Mucosa of rectum (tissue), 2 donors: ENCODE measurements at regions not wholly inside any gene's neighbourhood (a gene's known extent, or its start where the extent isn't known, plus 50 kb on each side); places are given as distances from the start of the nearest gene placed in this dataset.

Experiments used
- H3K27ac ChIP-seq, 2 donors: one replicate each; pipeline ENCODE4 v1.7.0; 2013; ENCODE audit warnings: inconsistent platforms in 2 of 2, low read depth in 2 of 2, low read length in 2 of 2
- H3K27me3 ChIP-seq, 2 donors: one replicate each; pipeline ENCODE4 v1.7.0; 2013; ENCODE audit warnings: low read length in 2 of 2; ENCODE audit not compliant: control insufficient read depth in 2 of 2, insufficient read depth in 2 of 2
- H3K36me3 ChIP-seq, 2 donors: one replicate each; pipeline ENCODE4 v1.7.0; 2013; ENCODE audit warnings: low read length in 2 of 2; ENCODE audit not compliant: control insufficient read depth in 2 of 2, insufficient read depth in 2 of 2
- H3K4me1 ChIP-seq, 2 donors: one replicate each; pipeline ENCODE4 v1.7.0; 2013; ENCODE audit warnings: low read length in 2 of 2, mild to moderate bottlenecking in 1 of 2; ENCODE audit not compliant: control insufficient read depth in 2 of 2, insufficient read depth in 2 of 2
- H3K4me3 ChIP-seq, 2 donors: one replicate each; pipeline ENCODE4 v1.7.0; 2013; ENCODE audit warnings: low read length in 2 of 2
- H3K9ac ChIP-seq, 2 donors: one replicate each; pipeline ENCODE4 v1.7.0; 2013; ENCODE audit warnings: low read length in 2 of 2, low read depth in 1 of 2, mild to moderate bottlenecking in 1 of 2
- H3K9me3 ChIP-seq, 2 donors: one replicate each; pipeline ENCODE4 v1.7.0; 2013; ENCODE audit warnings: low read length in 2 of 2; ENCODE audit not compliant: control insufficient read depth in 2 of 2
- donor health status: healthy.
- donor health status: Normal muscosa, but diverticular disease.

GRCh38 chrX:20477836-20478524 lies 211.3 kb upstream of the RPS6KA3 start:
- no peaks in the 10 kb centered on the region for H3K36me3 ChIP-seq
- H3K4me1 ChIP-seq, result peaks cover 0 to 6% of the 10 kb centered on the region in 2 donors
- peak overlapping the region in 1 of 2 donors; percentile 40 for H3K27ac ChIP-seq
- H3K4me3 ChIP-seq, result no peak overlapping the region
- no peaks in the 10 kb centered on the region for H3K27me3 ChIP-seq
- H3K9ac ChIP-seq, result no peak overlapping the region
- no peaks in the 10 kb centered on the region for H3K9me3 ChIP-seq

DNA sequence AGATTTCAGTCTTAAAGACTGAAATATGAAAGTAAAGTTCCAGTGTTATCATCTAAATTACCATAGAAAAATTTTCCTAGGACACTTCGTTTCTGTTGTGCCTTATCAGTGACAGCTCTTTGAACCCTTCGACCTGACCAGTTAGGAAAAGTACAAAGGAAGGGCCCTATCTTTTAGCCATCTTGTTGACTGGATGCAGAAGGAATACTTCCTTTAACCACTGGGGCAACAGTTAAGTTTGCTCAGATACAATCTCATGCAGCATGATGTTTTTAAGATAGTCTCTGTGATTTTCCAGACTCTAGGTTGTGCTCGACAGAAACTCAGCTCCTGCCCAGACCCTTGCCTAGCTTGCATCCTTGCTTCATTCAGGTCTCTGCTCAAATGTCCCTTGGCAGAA lies 210.5 kb upstream of the RPS6KA3 start:
- no peaks in the 10 kb centered on the region for H3K27me3 ChIP-seq
- no peaks in the 10 kb centered on the region for H3K36me3 ChIP-seq
- no peak overlapping the region for H3K27ac ChIP-seq
- H3K4me1 ChIP-seq, result peaks cover 0 to 6% of the 10 kb centered on the region in 2 donors
- H3K9ac ChIP-seq, result no peak overlapping the region
- H3K9me3 ChIP-seq, result no peaks in the 10 kb centered on the region
- H3K4me3 ChIP-seq, result no peak overlapping the region

GRCh38 chrX:20472620-20473258 lies 206.0 kb upstream of the RPS6KA3 start:
- H3K27me3 ChIP-seq, result no peaks in the 10 kb centered on the region
- no peak overlapping the region for H3K9ac ChIP-seq
- H3K4me3 ChIP-seq, result no peak overlapping the region
- no peaks in the 10 kb centered on the region for H3K9me3 ChIP-seq
- H3K27ac ChIP-seq, result no peak overlapping the region
- no peaks in the 10 kb centered on the region for H3K36me3 ChIP-seq
- no peaks in the 10 kb centered on the region for H3K4me1 ChIP-seq

DNA sequence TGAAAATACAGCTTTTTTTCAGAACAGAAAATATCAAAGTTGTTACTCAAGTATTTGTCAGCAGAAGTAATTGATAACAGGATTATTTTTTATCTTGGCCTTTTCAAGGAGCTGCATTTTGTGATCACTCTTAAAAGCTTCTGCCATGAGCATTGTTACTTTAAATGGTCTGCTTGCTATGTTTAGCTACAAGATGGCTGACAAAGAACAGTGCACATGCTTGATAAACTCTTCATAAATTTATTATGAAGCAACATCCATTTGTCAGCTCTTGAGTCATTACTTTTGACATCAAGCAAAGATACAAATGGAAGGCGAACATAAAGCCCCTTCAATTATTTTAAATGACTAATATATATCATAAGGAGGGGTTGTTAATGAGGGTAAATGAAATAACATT lies 205.4 kb upstream of the RPS6KA3 start:
- Histone ChIP-seq H3K9me3 (no peaks in the 10 kb centered on the region), H3K4me3 (no peak overlapping the region), H3K27ac (no peak overlapping the region), H3K4me1 (no peaks in the 10 kb centered on the region), H3K27me3 (no peaks in the 10 kb centered on the region), H3K36me3 (no peaks in the 10 kb centered on the region), H3K9ac (no peak overlapping the region)

- no peaks in the 10 kb centered on the region for H3K36me3 ChIP-seq
- no peaks in the 10 kb centered on the region for H3K4me1 ChIP-seq
- H3K4me3 ChIP-seq, result no peak overlapping the region
- no peaks in the 10 kb centered on the region for H3K27me3 ChIP-seq
- H3K9ac ChIP-seq, result no peak overlapping the region
- no peak overlapping the region for H3K27ac ChIP-seq
- H3K9me3 ChIP-seq, result no peaks in the 10 kb centered on the region
Measured at GRCh38 chrX:20471483-20471882, 204.8 kb upstream of the RPS6KA3 start.

DNA sequence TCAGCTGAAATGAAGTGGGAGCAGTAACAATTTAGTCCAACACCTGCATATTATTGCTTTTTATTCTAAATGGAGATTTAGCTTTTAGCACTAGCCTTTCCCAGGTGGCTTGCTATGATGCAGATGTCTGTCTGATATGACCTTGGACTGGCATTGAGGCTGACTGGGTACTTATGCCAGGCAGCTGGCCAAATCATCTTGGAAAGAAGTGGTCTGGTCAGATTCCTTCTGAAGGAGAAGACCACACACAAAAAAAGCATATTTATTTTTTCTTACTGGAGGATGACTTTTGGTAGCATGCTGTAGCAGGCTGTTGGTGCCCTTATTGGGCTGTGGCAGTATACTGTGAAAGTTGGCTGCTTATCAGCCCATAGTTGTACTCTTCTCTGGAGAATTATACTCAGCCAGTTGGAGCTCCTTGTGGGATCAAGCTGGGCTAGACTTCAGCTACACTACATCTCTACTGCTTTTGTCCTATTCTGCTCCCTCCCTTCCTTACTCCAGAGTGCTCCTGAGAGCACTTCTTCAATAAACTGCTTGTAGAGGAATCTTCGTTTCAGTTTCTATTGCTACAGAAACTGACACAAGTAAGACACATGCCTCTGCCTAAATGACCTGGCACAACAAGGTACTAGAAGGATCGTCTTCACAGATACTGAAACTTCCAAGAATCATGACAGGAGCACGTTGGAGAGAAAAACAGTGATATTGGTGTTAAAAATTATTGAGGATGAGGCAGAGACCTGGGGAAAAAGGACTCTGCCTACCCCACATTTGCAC lies 196.8 kb upstream of the RPS6KA3 start:
- Histone ChIP-seq H3K27me3 (no peaks in the 10 kb centered on the region), H3K27ac (no peak overlapping the region), H3K4me3 (no peak overlapping the region), H3K9me3 (no peaks in the 10 kb centered on the region), H3K4me1 (no peaks in the 10 kb centered on the region), H3K9ac (no peak overlapping the region), H3K36me3 (no peaks in the 10 kb centered on the region)

GRCh38 chrX:20461576-20461975 lies 194.9 kb upstream of the RPS6KA3 start:
- Histone ChIP-seq H3K27me3 (no peaks in the 10 kb centered on the region), H3K9me3 (no peaks in the 10 kb centered on the region), H3K27ac (no peak overlapping the region), H3K4me3 (no peak overlapping the region), H3K9ac (no peak overlapping the region), H3K36me3 (no peaks in the 10 kb centered on the region), H3K4me1 (no peaks in the 10 kb centered on the region)

- peaks cover 0 to 1% of the 10 kb centered on the region in 2 donors for H3K27me3 ChIP-seq
- H3K9me3 ChIP-seq, result no peaks in the 10 kb centered on the region
- no peak overlapping the region for H3K9ac ChIP-seq
- no peak overlapping the region for H3K4me3 ChIP-seq
- H3K4me1 ChIP-seq, result no peaks in the 10 kb centered on the region
- H3K36me3 ChIP-seq, result no peaks in the 10 kb centered on the region
- no peak overlapping the region for H3K27ac ChIP-seq
Measured at GRCh38 chrX:20461002-20461401, 194.3 kb upstream of the RPS6KA3 start.

DNA sequence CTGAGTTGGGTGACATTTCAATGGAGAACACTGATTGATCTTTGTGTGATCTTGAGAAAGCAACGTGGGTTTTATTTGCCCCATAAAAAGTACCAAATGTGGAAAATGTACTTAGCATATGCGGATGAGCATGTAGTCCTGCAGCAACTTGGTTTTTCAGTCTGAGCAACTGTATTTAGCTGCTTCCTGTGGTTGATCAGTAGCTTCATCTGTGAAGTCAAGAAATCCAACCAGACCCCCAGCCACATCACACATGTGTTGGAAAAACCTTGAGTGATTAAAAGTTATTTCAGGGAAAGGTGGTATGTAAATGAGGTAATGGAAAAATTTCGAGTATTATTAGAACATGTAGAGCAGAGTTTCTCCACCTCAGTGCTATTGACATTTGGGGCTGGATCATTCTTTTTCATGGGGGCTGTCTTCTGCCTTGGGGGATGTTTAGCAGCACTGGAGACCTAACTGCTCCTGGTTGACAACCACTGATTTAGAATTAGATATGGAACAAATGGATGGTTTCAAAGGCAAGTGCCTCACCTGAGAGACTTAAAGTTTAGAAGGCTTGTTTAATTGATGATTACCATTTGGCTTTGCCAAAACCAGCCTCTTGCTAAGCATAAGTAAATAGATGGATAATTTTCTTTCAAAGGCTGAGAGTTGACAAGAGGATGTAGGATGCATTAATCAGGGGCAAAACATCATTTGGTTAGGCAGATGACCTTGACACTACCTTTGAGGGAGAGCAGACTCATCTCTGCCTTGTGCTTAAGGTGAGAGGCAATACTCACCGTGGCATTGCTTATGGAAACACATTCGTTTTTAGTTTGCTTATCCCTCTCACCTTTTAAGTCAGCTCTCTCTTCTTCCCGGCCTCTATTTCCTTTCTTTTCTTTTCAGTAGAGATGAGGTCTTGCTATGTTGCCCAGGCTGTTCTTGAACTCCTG lies 193.0 kb upstream of the RPS6KA3 start:
- Histone ChIP-seq H3K4me3 (no peak overlapping the region), H3K27ac (no peak overlapping the region), H3K27me3 (peaks cover 0 to 1% of the 10 kb centered on the region in 2 donors), H3K36me3 (no peaks in the 10 kb centered on the region), H3K9ac (no peak overlapping the region), H3K9me3 (no peaks in the 10 kb centered on the region), H3K4me1 (no peaks in the 10 kb centered on the region)
